Stomach (tissue), 8 donors: ENCODE measurements at regions not wholly inside any gene's neighbourhood (a gene's known extent, or its start where the extent isn't known, plus 50 kb on each side); places are given as distances from the start of the nearest gene placed in this dataset.

Experiments
- DNase-seq, 2 donors: peaks; one replicate each; pipeline versions ENCODE4 v3.0.0 to v3.0.0-alpha.2; 2013 to 2019
- H3K27ac ChIP-seq, 5 donors: fragments of 200-600 bp in 4 of 5; sonication (generic) in 4 of 5; one replicate each; pipeline ENCODE4 v1.5.1; 2013 to 2019; ENCODE audit warnings: mild to moderate bottlenecking in 1 of 5, moderate library complexity in 1 of 5
- H3K27me3 ChIP-seq, 3 donors: fragments of 200-600 bp; sonication (generic); one replicate each; pipeline ENCODE4 v1.5.1; 2017 to 2019; ENCODE audit warnings: mixed run types in 1 of 3
- H3K36me3 ChIP-seq, 4 donors: fragments of 200-600 bp; sonication (generic); 1 replicate in 3 of 4; 2 replicates in 1 of 4; pipeline ENCODE4 v1.5.1; 2016 to 2019
- H3K4me1 ChIP-seq, 4 donors: fragments of 200-600 bp; sonication (generic); one replicate each; pipeline ENCODE4 v1.5.1; 2016 to 2019
- H3K4me3 ChIP-seq, 4 donors: fragments of 200-600 bp; sonication (generic) in 3 of 4; one replicate each; pipeline ENCODE4 v1.5.1; 2016 to 2019; ENCODE audit warnings: mild to moderate bottlenecking in 1 of 4
- H3K9me3 ChIP-seq, 4 donors: fragments of 200-600 bp; sonication (generic); one replicate each; pipeline ENCODE4 v1.5.1; 2016 to 2019
- EP300 ChIP-seq: sonication (generic); formaldehyde crosslinking; IDR thresholded peaks from one replicate; pipeline ENCODE4 v1.6.1; 2017; ENCODE audit warnings: antibody characterized with exemption
- POLR2A ChIP-seq, 4 donors: fragments of 450-650 bp; IDR thresholded peaks; one replicate each; pipeline ENCODE4 v1.6.1; 2016; ENCODE audit warnings: antibody characterized with exemption in 4 of 4, control low read depth in 2 of 4, mild to moderate bottlenecking in 1 of 4, moderate library complexity in 1 of 4
- POLR2AphosphoS5 ChIP-seq, 3 donors: sonication (generic); formaldehyde crosslinking; IDR thresholded peaks; one replicate each; pipeline ENCODE4 v1.6.1; 2016; ENCODE audit warnings: antibody characterized with exemption in 3 of 3
- WGBS, 5 donors: extraction: QIAGEN DNeasy Blood & Tissue Kit in 3 of 5; methylation state at CpG; one replicate each; pipeline versions ENCODE4 v1.1.5 to v1.1.7; 2013 to 2018; 5-methylcytosine and 5-hydroxymethylcytosine counted together
- intact Hi-C: fragments of 100-400 bp; cut with DNase I; formaldehyde crosslinking; loops from one replicate; pipeline ENCODE4 v1.15.1; 2023; ENCODE audit warnings: low total_unique reads
- TF ChIP-seq, protein P1 (sequence below), 7 experiments: fragments of 450-650 bp in 4 of 7; fragments of 200-600 bp in 3 of 7; sonication (generic) in 3 of 7; IDR thresholded peaks; one replicate each; pipeline ENCODE4 v1.5.1; 2016 to 2019; ENCODE audit warnings: antibody characterized with exemption in 7 of 7, control low read depth in 2 of 7, mild to moderate bottlenecking in 1 of 7
- donor health status: healthy with polysubstance abuse.
- donor health status: Bipolar disorder and iron deficiency.
- donor health status: healthy.

DNA sequence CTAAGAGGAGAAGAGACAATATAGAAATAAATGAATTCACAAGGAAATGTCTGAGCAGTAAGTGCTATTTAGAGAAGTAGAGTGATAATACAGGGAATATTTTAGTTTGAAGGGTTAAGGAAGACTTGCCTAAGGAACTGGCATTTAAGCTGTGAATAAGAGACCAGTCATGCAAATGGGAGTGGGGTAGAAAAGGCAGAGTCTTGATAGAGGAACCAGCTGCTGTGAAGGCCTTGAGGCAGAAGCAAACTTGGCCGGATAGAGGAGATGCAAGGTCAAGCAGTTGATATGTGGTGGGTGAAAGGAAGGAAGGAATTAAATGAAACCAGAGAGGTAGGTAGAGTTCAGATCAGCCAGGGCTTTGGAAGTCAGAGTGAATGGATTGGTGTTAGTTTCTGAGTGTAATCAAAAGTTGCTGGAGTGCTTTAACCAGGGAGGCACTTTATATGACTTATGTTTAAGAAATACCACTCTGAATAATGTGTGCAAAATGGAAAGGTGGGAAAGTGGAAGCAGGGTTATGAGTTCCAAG, 198.4 kb upstream of the SESN3 start:
- no peaks in the 10 kb centered on the region for H3K36me3 ChIP-seq
- no peak for DNase-seq
- no peaks in the 10 kb centered on the region for H3K4me1 ChIP-seq
- intact Hi-C loops = no loop called here
- H3K4me3 ChIP-seq = no peak overlapping the region
- no peaks in the 10 kb centered on the region for H3K9me3 ChIP-seq
- 44 to 81% (median 70%) methylated on average over 1 of the region's 1 CpG for WGBS, 5 donors
- H3K27ac ChIP-seq = no peak overlapping the region
- no peaks in the 10 kb centered on the region for H3K27me3 ChIP-seq
- TF ChIP-seq EP300 = no peak
- no peak for TF ChIP-seq POLR2A (IDR thresholded peaks at IDR 0.05)
- no peak for TF ChIP-seq POLR2AphosphoS5 (IDR thresholded peaks at IDR 0.05)
- TF ChIP-seq, protein P1, sequence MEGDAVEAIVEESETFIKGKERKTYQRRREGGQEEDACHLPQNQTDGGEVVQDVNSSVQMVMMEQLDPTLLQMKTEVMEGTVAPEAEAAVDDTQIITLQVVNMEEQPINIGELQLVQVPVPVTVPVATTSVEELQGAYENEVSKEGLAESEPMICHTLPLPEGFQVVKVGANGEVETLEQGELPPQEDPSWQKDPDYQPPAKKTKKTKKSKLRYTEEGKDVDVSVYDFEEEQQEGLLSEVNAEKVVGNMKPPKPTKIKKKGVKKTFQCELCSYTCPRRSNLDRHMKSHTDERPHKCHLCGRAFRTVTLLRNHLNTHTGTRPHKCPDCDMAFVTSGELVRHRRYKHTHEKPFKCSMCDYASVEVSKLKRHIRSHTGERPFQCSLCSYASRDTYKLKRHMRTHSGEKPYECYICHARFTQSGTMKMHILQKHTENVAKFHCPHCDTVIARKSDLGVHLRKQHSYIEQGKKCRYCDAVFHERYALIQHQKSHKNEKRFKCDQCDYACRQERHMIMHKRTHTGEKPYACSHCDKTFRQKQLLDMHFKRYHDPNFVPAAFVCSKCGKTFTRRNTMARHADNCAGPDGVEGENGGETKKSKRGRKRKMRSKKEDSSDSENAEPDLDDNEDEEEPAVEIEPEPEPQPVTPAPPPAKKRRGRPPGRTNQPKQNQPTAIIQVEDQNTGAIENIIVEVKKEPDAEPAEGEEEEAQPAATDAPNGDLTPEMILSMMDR (IDR thresholded peaks at IDR 0.05) = no peak

DNA sequence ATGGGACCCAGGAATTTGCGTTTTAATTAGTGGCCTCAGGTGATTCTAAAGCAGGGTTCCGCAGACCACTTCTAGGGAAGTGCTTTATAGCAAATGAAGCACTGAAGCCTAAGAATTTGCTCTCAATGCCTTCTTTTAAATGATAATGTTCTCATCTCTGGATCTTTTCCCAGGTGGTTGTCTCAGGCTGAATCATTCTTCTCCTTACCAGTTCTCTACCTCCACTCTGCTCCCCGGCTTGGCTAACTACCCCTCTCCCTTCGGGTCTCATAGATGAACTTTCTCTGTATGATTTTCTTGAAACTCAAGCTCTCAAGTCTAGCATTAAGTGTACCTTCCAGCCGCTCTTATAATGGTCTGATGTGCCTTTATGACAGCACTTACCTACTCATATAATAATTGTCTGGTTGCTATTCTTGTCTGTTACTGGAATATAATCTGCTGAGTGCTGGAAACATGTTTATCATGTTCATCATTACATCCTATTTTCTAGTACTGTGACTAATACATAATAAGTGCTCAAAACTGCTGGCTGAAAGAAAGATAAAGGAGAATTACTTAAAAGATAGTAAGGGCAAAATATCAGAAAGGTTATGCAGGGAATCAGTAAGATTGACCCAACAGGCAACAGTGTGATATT, 195.9 kb upstream of the SESN3 start:
- no peak for DNase-seq
- H3K4me3 ChIP-seq = no peak overlapping the region
- H3K27me3 ChIP-seq = no peaks in the 10 kb centered on the region
- H3K4me1 ChIP-seq = no peaks in the 10 kb centered on the region
- intact Hi-C loops = no loop called here
- H3K27ac ChIP-seq = no peak overlapping the region
- WGBS, 5 donors = 86 to 91% (median 87%) methylated on average over 5 of the region's 5 CpGs
- H3K9me3 ChIP-seq = no peaks in the 10 kb centered on the region
- H3K36me3 ChIP-seq = no peaks in the 10 kb centered on the region
- TF ChIP-seq, protein P1 (IDR thresholded peaks at IDR 0.05) = no peak
- TF ChIP-seq POLR2A (IDR thresholded peaks at IDR 0.05) = no peak

DNA sequence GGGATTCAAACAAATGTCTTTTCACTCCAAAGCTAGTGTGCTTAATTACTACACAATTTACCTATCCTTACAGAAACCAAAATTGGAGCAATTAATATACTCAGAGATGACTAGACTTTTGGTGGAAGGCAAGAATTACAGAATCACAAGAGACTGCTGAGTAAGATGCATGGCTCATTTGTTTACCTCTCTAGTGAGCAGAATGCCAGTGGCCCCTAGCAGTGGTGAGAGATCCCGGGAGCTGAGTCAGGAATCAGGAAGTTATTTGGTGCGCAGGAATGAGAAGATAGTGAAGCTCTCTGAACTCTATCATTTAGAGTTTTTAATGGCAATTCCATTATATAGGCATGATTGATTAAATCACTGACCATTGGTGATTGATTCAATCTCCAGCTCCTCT, 188.9 kb upstream of the SESN3 start:
- no peak overlapping the region for H3K4me3 ChIP-seq
- H3K36me3 ChIP-seq = no peaks in the 10 kb centered on the region
- H3K9me3 ChIP-seq = no peaks in the 10 kb centered on the region
- no peak overlapping the region for H3K27ac ChIP-seq
- H3K27me3 ChIP-seq = no peaks in the 10 kb centered on the region
- H3K4me1 ChIP-seq = no peaks in the 10 kb centered on the region
- DNase-seq = no peak
- intact Hi-C loops = no loop called here
- TF ChIP-seq, protein P1 (IDR thresholded peaks at IDR 0.05) = no peak
- no peak for TF ChIP-seq EP300
- no peak for TF ChIP-seq POLR2AphosphoS5 (IDR thresholded peaks at IDR 0.05)
- TF ChIP-seq POLR2A (IDR thresholded peaks at IDR 0.05) = no peak
- 55 to 67% (median 61%) methylated on average over 2 of the region's 2 CpGs for WGBS, 5 donors

DNA sequence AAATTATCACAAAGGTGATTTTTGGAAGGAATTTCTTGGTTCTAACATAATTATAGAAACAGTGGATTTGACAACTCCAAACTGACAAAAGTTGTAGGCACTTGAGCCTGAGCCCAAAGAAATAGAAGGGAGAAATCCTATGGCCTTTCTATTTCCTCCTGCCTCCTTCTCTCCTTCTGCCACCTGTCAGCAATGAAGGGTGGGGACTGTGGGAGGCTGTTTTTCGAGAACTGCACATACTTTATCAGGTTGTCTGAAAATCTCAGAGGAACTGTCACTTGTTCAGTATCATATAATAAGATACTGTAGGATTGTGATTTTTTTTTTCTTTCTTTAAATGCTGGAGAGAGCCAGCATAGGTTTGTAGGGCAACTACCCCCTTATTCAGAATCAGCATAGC, 187.9 kb upstream of the SESN3 start:
- DNase-seq = no peak
- Histone ChIP-seq H3K4me3 (no peak overlapping the region), H3K4me1 (no peaks in the 10 kb centered on the region), H3K36me3 (no peaks in the 10 kb centered on the region), H3K27me3 (no peaks in the 10 kb centered on the region), H3K9me3 (no peaks in the 10 kb centered on the region), H3K27ac (no peak overlapping the region)
- intact Hi-C loops = no loop called here
- 73 to 91% (median 76%) methylated on average over 1 of the region's 1 CpG for WGBS, 5 donors
- TF ChIP-seq POLR2A (IDR thresholded peaks at IDR 0.05) (no peak), EP300 (no peak), POLR2AphosphoS5 (IDR thresholded peaks at IDR 0.05) (no peak)
- TF ChIP-seq, protein P1 (IDR thresholded peaks at IDR 0.05) = no peak
